Mucosa of descending colon (tissue), 3 donors: ENCODE measurements at regions not wholly inside any gene's neighbourhood (a gene's known extent, or its start where the extent isn't known, plus 50 kb on each side); places are given as distances from the start of the nearest gene placed in this dataset.

Source experiments
- ATAC-seq: fragments of 200-7000 bp; cut with Tn5 transposase; one replicate; pipeline ENCODE4 v1.9.1; 2020; ENCODE audit warnings: mild to moderate bottlenecking, moderate library complexity
- DNase-seq, 3 donors: peaks; one replicate each; pipeline ENCODE4 v3.0.0-alpha.2; 2020
- H3K36me3 ChIP-seq: fragments of 200-600 bp; one replicate; pipeline ENCODE4 v1.8.0; 2021; ENCODE audit warnings: low read depth, mild to moderate bottlenecking
- H3K4me1 ChIP-seq: fragments of 200-600 bp; one replicate; pipeline ENCODE4 v1.8.0; 2021; ENCODE audit warnings: low read depth, mild to moderate bottlenecking
- H3K4me3 ChIP-seq: fragments of 200-600 bp; one replicate; pipeline ENCODE4 v1.8.0; 2021; ENCODE audit warnings: mild to moderate bottlenecking
- H3K9me3 ChIP-seq: fragments of 200-600 bp; one replicate; pipeline ENCODE4 v1.8.0; 2021; ENCODE audit warnings: mild to moderate bottlenecking
- intact Hi-C, 2 donors: fragments of 100-400 bp; cut with DNase I in 1 of 2; cut with micrococcal nuclease in 1 of 2; formaldehyde crosslinking; loops; one replicate each; pipeline versions ENCODE4 v1.11.0 to v1.11.1; 2022; cut with DNase I, micrococcal nuclease
- TF ChIP-seq, protein P1 (sequence below): fragments of 200-600 bp; IDR thresholded peaks from one replicate; pipeline ENCODE4 v1.8.0; 2022; ENCODE audit warnings: antibody characterized with exemption, mild to moderate bottlenecking
- donor health status: DM: no; HTN: no; CAD: no; lungs with moderate emphysema.
- donor health status: DM: no; HTN: no; CAD: no.
- donor health status: DM: no; HTN: yes; CAD: no.

DNA sequence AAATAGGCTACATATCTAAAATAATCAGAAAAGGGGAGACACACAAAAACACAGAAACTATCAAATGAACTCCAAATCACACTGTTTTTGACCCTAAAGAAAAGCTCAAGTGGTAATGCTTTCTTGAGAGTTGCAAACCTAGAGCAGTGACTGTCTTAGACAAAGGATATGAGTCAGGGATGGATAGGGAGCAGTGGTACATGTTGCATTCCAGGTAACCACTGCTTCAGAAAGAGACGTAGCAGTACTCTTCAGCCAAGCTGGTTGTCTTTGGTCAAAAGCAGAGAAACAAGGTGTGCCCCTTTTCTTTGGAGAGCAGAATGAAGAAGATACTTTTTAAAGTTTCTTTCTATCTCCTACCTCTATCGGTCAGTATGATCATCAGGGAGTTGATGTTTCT is 1003.6 kb downstream of the CDH9 start:
- ATAC-seq (no peak), DNase-seq (no peak)
- Histone ChIP-seq H3K9me3 (peaks cover 42% of the 10 kb centered on the region), H3K4me1 (no peaks in the 10 kb centered on the region), H3K4me3 (no peak overlapping the region), H3K36me3 (no peaks in the 10 kb centered on the region)
- TF ChIP-seq, protein P1, sequence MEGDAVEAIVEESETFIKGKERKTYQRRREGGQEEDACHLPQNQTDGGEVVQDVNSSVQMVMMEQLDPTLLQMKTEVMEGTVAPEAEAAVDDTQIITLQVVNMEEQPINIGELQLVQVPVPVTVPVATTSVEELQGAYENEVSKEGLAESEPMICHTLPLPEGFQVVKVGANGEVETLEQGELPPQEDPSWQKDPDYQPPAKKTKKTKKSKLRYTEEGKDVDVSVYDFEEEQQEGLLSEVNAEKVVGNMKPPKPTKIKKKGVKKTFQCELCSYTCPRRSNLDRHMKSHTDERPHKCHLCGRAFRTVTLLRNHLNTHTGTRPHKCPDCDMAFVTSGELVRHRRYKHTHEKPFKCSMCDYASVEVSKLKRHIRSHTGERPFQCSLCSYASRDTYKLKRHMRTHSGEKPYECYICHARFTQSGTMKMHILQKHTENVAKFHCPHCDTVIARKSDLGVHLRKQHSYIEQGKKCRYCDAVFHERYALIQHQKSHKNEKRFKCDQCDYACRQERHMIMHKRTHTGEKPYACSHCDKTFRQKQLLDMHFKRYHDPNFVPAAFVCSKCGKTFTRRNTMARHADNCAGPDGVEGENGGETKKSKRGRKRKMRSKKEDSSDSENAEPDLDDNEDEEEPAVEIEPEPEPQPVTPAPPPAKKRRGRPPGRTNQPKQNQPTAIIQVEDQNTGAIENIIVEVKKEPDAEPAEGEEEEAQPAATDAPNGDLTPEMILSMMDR, result no peak
- intact Hi-C loops, result no loop called here

DNA sequence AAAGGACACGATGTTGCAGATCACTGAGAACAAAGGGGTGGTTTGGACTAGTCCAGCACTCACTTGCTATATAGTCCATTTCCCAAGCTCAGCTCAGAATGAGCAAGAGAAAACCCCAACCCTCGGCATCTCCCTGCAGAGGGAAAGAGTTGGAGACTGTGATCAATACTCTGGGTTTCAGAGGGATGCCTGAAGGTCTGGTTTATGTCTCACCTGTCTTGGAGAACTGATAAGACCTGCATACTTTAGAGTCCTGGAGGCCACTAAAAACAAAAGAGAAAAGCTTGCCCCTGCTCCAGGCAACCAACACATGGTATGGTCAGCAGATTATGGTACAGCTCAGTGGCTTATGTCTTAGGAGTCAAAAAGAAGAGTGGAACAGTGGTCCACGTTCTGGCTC is 1006.9 kb downstream of the CDH9 start:
- peaks cover 33% of the 10 kb centered on the region for H3K9me3 ChIP-seq
- TF ChIP-seq, protein P1, result no peak
- intact Hi-C loops, result no loop called here
- H3K36me3 ChIP-seq, result no peaks in the 10 kb centered on the region
- no peaks in the 10 kb centered on the region for H3K4me1 ChIP-seq
- H3K4me3 ChIP-seq, result no peak overlapping the region
- ATAC-seq (no peak), DNase-seq (no peak)

DNA sequence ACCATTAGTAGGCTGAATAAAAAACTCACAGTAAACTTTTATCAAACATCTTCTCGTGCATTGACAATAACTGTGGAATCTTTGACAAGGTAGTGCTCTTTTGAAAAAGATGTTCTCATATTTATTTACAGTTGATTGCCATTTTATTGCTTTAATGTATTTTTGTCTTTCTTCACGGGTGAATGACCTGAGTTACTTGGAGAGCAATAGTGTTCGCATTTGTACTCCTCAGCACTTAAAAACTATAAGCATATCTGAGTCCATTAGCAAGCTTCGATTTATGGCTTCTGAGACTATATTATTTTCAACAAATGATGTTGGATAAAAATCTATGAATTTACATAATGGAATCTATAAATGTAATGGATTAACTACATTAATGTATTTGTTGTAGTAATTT is 1012.3 kb downstream of the CDH9 start:
- Histone ChIP-seq H3K4me1 (no peaks in the 10 kb centered on the region), H3K9me3 (peaks cover 34% of the 10 kb centered on the region), H3K36me3 (no peaks in the 10 kb centered on the region), H3K4me3 (no peak overlapping the region)
- DNase-seq (no peak), ATAC-seq (no peak)
- intact Hi-C loops, result no loop called here
- TF ChIP-seq, protein P1, result no peak

DNA sequence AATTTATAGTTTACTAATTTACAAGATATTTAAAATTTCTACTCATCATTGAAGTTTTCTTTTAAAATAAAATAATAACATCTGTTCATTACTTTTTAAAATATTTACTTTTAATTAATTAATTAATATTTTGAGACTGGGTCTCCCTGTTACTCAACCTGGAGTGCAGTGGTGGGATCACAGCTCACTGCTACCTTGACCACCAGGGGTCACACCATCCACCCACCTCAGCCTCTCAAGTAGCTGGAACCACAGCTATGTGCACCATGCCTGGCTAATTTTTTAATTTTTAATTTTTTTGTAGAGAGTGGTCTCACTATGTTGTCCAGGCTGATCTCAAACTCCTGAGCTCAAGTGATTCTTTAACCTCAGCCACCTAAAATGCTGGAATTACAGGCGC is 1013.6 kb downstream of the CDH9 start:
- Histone ChIP-seq H3K36me3 (no peaks in the 10 kb centered on the region), H3K4me3 (no peak overlapping the region), H3K9me3 (peaks cover 32% of the 10 kb centered on the region), H3K4me1 (no peaks in the 10 kb centered on the region)
- ATAC-seq (no peak), DNase-seq (no peak)
- intact Hi-C loops, result no loop called here
- TF ChIP-seq, protein P1, result no peak

DNA sequence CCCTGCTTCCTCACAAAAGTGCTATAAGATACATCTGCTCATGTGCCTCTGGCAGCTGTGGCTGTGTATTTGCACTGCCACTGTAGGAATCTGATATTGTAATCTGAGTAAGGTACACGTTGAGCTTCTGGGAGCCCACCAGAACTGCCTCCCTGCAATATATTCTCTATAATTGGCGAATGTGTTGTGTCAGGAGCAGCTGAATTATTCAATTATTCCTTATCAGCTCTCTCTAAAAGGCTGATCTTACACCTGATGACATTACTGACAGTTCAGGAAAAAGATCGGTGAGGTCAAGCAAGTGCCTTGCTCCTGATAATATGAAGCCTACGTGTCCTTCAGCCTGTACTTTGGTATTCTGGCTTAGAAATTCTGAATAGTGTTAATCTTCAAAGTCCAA is 1015.0 kb downstream of the CDH9 start:
- no peak overlapping the region for H3K4me3 ChIP-seq
- TF ChIP-seq, protein P1, result no peak
- H3K36me3 ChIP-seq, result no peaks in the 10 kb centered on the region
- H3K9me3 ChIP-seq, result peaks cover 30% of the 10 kb centered on the region
- intact Hi-C loops, result no loop called here
- no peaks in the 10 kb centered on the region for H3K4me1 ChIP-seq
- no peak for DNase-seq
- no peak for ATAC-seq

DNA sequence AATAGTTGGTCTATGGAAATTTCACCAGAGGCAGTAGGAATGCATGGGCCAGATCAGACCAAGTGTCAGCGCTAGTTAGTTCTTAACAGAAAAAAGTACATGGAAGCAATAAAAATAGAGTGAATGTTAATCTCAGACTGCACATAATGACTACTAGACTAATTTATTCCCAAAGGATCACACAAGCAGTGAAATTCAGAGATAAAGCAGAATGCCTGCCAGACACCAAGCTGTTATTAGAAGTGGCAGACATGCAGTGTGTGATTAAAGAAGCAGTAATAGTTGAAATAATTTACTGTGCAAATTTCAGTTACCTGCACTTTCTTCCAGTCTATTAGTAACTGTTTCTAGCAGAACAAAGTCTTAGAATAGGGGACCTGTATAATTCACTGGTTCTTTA is 1024.2 kb downstream of the CDH9 start:
- DNase-seq (no peak), ATAC-seq (no peak)
- Histone ChIP-seq H3K36me3 (no peaks in the 10 kb centered on the region), H3K4me3 (no peak overlapping the region), H3K9me3 (peaks cover 43% of the 10 kb centered on the region), H3K4me1 (no peaks in the 10 kb centered on the region)
- TF ChIP-seq, protein P1, result no peak
- intact Hi-C loops, result no loop called here
